ENCODE measurements at regions not wholly inside any gene's neighbourhood (a gene's known extent, or its start where the extent isn't known, plus 50 kb on each side); places are given as distances from the start of the nearest gene placed in this dataset.

GRCh38 chr20:23227976-23228375 lies 122.6 kb upstream of the NXT1 start:
- TF ChIP-seq CTCF (conservative IDR thresholded peaks at IDR 0.05 in 1 of 2, IDR thresholded peaks at IDR 0.05 in 1 of 2; ENCODE audit: extremely low read depth in 1 of 2, insufficient read depth in 1 of 2, low read depth in 1 of 2, low read length in 2 of 2), result no peak
- no peak for TF ChIP-seq EZH2 (IDR thresholded peaks at IDR 0.05; ENCODE audit: borderline replicate concordance, low read length)

Data from mammary epithelial cell (primary cell).